ENCODE measurements at regions not wholly inside any gene's neighbourhood (a gene's known extent, or its start where the extent isn't known, plus 50 kb on each side); places are given as distances from the start of the nearest gene placed in this dataset.
"Not testable (repeated sequence)": the region's sequence is repeated elsewhere in the genome, so short reads cannot be mapped to it uniquely, and the experiment has no call there.

GRCh38 chr14:106663805-106664410 lies 1137.5 kb downstream of the TMEM121 start:
- peak; percentile 73 to 77 for DNase-seq

- no peak for DNase-seq
Measured at GRCh38 chr14:106665814-106666213, 1139.4 kb downstream of the TMEM121 start.

- DNase-seq, result no peak
Measured at GRCh38 chr14:106666341-106666740, 1140.0 kb downstream of the TMEM121 start.

DNA sequence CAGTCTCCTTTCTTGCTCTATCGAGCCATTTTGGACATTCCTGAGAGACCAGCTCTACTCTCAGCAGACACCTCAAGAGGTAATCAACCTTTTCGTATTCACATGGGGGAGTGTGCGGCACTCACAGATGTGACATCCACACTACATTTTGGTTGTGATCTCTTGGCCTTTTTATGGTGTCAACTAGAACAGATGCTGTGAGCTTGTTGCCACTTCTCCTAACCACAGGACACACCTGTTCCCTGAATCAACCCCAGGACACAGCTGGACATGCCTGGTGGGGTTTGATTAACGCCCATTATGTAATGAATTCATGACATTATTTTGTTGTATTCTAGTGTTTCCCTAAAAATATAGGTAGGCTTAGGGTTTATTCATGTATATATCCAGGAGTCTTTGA lies 1143.6 kb downstream of the TMEM121 start:
- DNase-seq, result no peak

GRCh38 chr14:106674093-106674492 lies 1147.7 kb downstream of the TMEM121 start:
- DNase-seq, result not testable (repeated sequence)

DNA sequence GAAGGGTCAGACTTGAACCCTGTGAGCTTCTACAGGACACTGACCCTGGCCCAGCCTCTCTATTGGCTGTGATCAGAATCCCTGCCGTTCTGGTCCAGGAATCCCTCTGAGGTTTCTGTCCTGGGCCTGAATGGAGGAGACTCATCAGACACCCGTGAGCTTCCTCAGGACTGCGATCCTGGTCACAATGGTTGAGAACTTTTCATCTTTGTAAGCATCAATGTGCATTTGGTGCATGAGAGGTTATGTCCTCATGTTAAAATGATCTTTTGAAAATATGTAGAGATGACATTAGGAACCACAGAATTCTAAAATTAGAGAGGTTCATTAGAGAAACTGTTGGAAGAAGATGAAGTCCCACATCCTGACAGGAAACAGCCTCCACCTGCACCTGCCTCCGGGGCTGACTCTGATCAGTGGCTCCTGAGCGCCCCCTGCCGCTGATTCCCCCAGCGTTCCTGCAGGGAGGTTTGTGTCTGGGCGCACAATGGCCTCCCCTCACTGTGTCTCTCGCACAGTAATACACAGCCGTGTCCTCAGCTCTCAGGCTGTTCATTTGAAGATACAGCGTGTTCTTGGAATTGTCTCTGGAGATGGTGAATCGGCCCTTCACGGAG lies 1148.2 kb downstream of the TMEM121 start:
- DNase-seq, result peak in 1 of 2 donors; percentile 62

DNA sequence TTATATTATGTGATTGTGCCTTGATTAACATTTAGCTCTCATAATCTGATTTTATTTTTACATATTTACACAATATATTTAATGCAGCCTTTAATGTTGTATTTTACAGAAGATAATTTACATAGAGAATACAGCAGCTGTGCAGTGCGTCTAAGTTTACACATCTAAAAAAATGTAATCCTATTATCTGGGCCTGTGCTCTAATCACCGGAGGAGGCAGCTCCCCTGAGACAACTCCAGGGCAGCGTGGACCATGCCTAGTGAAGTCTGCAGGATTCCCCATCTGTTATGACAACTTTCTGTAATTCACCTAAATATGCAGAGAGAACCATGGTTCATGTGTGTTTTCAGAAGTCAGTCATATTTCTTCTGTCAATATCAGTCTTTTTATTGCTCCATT lies 1149.3 kb downstream of the TMEM121 start:
- not testable (repeated sequence) for DNase-seq

GRCh38 chr14:106679776-106680175 lies 1153.4 kb downstream of the TMEM121 start:
- DNase-seq, result no peak

GRCh38 chr14:106681161-106681560 lies 1154.8 kb downstream of the TMEM121 start:
- DNase-seq, result no peak

- no peak for DNase-seq
Measured at GRCh38 chr14:106681568-106681967, 1155.2 kb downstream of the TMEM121 start.

DNA sequence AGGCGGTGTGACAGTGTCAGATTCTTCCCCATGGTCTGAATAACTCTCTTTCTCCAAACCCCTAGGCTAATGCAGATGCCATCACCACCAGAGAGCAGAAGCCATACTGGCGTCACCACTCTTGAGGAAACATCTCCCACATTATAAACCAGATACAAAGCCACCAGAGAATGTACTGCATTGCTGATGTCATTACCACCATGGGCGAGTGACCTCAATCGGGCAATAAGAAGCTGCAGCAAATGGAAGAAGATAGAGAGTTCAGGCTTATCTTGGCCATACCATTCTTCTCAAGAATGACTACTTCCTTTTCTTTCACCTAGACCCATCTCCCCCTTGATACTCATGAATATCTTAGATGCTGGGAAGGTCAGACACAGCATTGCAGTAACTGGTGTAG lies 1157.2 kb downstream of the TMEM121 start:
- DNase-seq, result no peak

GRCh38 chr14:106686533-106686932 lies 1160.2 kb downstream of the TMEM121 start:
- no peak for DNase-seq

DNA sequence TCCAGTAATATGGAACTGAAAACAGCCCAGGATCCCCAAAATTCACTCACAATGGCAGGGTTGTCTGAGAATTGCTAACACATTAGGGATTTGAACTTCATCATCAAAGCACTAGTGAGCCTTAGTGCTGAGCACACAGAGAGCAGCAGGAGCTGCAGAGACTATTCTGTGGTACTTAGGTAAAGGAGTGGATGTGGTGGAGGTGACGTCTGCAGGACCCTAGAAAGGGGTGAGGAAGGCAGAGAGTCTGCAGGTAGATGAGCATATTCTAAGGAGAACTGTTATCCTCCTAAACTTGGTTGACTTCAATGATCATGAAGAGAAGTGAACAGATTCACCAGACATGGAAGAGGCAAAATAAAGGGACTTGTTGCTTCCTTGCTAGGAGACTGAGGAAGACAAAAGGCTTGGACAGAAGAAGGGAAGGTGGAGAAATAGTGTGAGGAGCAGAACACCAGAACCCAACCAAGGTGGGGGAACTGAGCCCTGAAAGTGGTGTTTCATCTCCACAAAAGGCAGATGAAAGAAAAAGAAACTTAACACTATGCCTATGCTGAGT lies 1164.0 kb downstream of the TMEM121 start:
- DNase-seq, result no peak

- peak; percentile 65 to 70 for DNase-seq
Measured at GRCh38 chr14:106691601-106692291, 1165.4 kb downstream of the TMEM121 start.

GRCh38 chr14:106694638-106695393 lies 1168.4 kb downstream of the TMEM121 start:
- DNase-seq, result peak; percentile 64 to 72

DNA sequence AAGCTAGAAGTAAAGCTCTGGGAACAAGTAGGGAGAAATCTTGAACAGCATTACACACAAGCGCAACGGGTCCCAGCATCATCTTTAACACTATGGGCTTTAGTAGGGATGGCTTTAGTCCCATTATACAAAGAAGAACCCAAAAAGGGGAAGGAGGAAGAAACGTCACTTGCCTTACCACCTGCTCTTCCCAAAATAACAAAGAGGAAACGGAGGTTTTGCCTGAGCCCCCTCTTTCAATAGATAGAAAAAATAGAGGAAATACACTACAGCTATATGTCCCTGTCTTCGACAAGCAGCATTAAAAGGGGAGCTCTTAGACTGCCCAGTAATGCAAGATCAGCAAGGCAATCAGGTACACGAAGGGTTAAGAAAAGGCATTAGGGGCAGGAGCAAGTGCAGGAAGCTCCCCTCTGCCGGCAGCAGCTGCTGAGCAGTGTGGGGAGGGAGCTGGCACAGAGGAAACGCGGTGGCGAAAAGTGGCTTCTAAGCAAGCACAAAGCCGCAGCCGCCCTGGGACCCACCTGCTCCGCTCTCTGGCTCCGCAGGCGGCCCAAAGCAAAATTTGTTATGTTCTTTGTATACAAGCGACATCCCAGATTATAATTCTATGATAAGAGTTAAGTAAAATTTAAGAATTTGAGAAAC lies 1172.4 kb downstream of the TMEM121 start:
- peak in 1 of 2 donors; percentile 48 for DNase-seq

- DNase-seq, result not testable (repeated sequence)
Measured at GRCh38 chr14:106703651-106704050, 1177.3 kb downstream of the TMEM121 start.

DNA sequence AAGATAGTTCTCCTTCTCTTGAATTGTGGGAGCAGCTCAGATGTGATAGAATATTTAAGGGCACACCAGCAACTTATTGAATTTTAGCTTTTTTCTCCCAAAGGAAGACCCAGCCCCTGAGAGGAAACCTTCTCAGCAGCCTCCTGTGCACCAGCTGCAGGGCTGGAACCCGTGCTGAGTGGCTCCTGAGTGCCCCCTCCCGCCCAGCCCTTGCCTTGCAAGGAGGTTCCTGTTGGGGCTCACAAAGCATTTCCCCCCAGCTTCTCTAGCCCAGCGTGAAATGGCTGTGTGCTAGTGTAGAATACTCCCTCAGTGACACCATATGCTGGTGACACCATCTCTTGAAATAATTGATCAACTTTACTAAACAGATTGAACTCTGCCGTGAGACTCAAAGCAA lies 1180.1 kb downstream of the TMEM121 start:
- peak in 1 of 2 donors; percentile 24 for DNase-seq

DNA sequence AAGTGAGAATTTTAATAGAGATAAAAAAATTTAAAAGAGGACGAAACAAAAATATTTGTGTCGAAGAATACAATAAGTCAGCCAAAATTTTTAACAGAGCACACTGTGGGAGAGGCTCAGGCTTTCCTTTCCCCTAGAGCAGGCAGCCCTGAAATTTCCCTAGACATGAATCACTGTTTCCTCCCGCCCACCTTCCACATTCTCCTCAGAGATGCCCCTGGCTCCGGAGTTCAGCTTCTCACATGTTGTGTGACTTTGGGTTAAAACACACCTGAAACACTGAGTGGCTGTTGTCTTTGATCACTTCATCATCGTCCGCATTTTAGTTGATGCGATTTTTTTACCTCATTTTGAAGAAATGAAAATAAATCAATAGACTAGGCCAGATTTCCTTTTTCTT lies 1183.8 kb downstream of the TMEM121 start:
- DNase-seq, result not testable (repeated sequence)

DNA sequence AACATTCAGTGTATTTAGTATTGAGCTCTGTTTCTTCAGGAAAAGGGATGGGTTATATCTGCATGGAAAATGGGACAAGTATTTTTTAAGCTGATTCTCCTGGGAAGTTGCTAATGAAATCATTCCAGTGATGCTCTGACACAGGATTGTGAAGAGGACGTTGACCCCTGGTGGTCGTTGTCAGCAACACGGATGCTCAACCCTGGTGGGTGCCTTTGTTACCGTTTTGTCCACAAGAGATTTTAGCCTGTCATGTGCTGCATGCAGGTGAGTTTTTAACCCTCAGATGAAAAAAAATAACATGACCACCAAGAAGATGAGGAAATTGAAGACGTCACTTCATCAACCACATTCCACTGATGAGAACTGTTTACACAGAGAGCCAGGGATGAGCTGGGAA lies 1186.1 kb downstream of the TMEM121 start:
- peak in 1 of 2 donors; percentile 21 for DNase-seq

DNA sequence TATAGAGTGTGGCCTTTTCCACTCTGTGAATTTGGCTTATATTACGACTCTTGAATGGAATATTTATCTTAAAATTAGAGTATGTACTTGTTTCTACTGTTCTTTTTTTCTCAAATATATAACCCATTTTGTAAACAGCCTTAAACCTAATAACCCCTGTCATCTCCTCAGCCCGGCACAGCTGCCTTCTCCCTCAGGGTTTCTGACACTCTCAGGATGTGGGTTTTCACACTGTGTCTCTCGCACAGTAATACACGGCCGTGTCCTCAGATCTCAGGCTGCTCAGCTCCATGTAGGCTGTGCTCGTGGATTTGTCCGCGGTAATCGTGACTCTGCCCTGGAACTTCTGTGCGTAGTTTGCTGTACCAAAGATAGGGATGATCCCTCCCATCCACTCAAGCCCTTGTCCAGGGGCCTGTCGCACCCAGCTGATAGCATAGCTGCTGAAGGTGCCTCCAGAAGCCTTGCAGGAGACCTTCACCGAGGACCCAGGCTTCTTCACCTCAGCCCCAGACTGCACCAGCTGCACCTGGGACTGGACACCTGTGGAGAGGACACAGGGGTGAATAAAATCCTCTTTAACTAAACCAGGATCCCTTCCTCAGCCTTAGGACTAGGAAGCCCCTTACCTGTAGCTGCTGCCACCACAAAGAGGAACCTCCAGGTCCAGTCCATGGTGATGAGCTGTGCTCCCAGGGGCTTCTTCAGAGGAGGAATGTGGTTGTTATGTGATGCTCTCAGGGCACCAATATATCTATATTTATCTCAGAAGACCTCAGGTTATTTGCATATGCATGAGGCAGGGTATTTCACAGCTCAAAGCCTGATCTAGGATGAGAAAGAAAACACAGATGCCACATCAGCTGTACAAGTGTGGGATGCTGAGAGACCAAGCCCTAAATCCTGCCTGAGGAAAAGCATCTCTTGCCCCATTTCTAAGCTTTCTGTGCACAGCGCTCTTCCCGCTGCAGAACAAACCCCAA lies 1188.4 kb downstream of the TMEM121 start:
- peak in 1 of 2 donors; percentile 24 for DNase-seq
